ENCODE measurements at regions not wholly inside any gene's neighbourhood (a gene's known extent, or its start where the extent isn't known, plus 50 kb on each side); places are given as distances from the start of the nearest gene placed in this dataset.
"Not testable (repeated sequence)": the region's sequence is repeated elsewhere in the genome, so short reads cannot be mapped to it uniquely, and the experiment has no call there.

DNA sequence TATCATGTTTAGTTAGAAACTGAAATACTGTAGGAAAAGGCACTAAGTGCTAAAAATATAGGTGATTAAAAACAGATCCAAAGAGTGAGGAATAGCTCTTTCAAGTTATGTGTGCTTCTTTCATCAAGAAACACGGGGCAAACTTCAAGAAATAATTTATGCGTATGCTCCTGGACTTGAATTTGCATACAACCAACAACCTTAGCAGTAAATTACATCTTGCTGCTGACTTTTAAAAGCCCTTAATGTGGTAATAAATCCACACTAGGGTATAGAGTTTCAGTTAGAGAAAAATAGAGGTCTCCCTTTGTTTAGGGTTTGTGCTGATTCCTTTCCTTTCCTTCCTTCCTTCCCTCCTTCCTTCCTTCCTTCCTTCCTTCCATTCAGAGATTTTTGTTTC is 94.5 kb upstream of the GC start:
- no peak for DNase-seq (ENCODE audit: low read depth in 2 of 2)
- no peak overlapping the region for H3K4me3 ChIP-seq (replicated peaks in 1 of 2; ENCODE audit: low read depth in 2 of 2, low read length in 2 of 2)
- TF ChIP-seq CTCF (IDR thresholded peaks at IDR 0.05; ENCODE audit: low read depth, low read length), result no peak

DNA sequence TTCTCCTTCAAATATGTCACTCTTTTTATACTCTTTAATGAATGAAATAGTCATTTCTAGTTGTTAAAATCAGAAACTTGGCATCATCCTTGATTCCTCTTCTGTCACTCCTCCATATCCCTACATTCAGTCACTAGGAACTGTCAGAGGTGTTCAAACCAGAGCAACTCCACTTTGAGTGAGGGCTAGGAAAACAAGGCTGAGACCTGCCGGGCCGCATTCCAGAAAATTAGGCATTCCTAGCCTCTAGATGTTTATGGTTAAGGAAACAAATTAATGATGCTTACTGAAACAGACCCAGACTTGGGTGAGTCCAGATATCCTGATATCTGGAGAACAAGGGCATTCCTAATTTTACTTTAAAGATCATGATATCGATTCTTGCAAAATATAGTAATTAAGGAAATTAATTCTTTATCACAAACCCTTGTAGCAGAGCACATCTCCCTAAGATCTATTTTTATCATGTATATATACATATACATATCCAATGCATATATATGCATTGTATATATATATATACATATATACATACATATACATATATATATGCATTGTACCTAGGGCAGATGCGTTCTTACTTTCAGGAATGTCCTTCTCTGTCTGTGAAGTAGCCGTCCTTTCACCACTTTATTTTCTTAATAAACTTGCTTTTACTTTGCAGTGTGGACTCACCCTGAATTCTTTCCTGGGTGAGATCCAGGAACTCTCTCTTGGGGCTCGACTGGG is 98.4 kb upstream of the GC start:
- TF ChIP-seq CTCF (IDR thresholded peaks at IDR 0.05; ENCODE audit: low read depth, low read length), result no peak
- no peak overlapping the region for H3K4me3 ChIP-seq (replicated peaks in 1 of 2; ENCODE audit: low read depth in 2 of 2, low read length in 2 of 2)
- no peak for DNase-seq (ENCODE audit: low read depth in 2 of 2)

GRCh38 chr4:71900366-71900765 is 116.5 kb upstream of the GC start:
- DNase-seq (ENCODE audit: low read depth in 2 of 2); H3K4me3 ChIP-seq (replicated peaks in 1 of 2; ENCODE audit: low read depth in 2 of 2, low read length in 2 of 2): not testable (repeated sequence)

DNA sequence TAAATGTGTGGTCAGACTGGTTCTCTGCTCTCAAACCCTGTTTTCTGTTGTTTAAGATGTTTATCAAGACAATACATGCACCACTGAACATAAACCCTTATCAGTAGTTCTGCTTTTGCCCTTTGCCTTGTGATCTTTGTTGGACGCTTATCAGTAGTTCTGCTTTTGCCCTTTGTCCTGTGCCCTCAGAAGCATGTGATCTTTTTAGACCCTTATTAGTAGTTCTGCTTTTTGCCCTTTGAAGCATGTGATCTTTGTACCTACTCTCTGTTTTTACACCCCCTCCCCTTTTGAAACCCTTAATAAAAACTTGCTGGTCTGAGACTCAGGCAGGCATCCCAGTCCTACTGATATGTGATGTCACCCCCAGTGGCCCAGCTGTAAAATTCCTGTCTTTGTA is 121.7 kb upstream of the GC start:
- DNase-seq (ENCODE audit: low read depth in 2 of 2); H3K4me3 ChIP-seq (replicated peaks in 1 of 2; ENCODE audit: low read depth in 2 of 2, low read length in 2 of 2): not testable (repeated sequence)

DNA sequence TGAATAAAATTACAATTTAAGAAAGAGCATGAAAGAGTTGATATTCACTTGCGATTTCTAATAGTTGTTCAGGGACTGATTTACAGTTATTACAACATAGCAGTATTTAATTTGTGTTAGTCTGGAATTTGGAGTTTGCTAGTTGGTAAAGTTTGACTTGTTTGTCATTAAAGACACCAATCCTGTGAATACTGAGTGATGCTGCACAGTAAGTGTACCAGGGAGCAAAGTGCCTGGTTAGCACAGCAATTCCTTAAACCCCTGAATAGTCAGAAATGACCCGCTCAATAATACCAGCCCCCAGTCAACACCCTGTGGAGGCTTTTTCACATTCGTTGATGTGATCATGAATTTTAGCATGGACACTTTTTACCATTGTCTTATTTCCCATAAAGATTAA is 122.2 kb upstream of the GC start:
- TF ChIP-seq CTCF (IDR thresholded peaks at IDR 0.05; ENCODE audit: low read depth, low read length), result no peak
- H3K4me3 ChIP-seq (replicated peaks in 1 of 2; ENCODE audit: low read depth in 2 of 2, low read length in 2 of 2), result no peak overlapping the region
- DNase-seq (ENCODE audit: low read depth in 2 of 2), result no peak

- no peak for DNase-seq (ENCODE audit: low read depth in 2 of 2)
- no peak overlapping the region for H3K4me3 ChIP-seq (replicated peaks in 1 of 2; ENCODE audit: low read depth in 2 of 2, low read length in 2 of 2)
- TF ChIP-seq CTCF (IDR thresholded peaks at IDR 0.05; ENCODE audit: low read depth, low read length), result no peak
Measured at GRCh38 chr4:71907071-71907470, 123.2 kb upstream of the GC start.

- TF ChIP-seq CTCF (IDR thresholded peaks at IDR 0.05; ENCODE audit: low read depth, low read length), result no peak
- H3K4me3 ChIP-seq (replicated peaks in 1 of 2; ENCODE audit: low read depth in 2 of 2, low read length in 2 of 2), result no peak overlapping the region
- no peak for DNase-seq (ENCODE audit: low read depth in 2 of 2)
Measured at GRCh38 chr4:71907782-71908181, 123.9 kb upstream of the GC start.

GRCh38 chr4:71913275-71913674 is 118.5 kb upstream of the NPFFR2 start:
- no peak overlapping the region for H3K4me3 ChIP-seq (replicated peaks in 1 of 2; ENCODE audit: low read depth in 2 of 2, low read length in 2 of 2)
- no peak for DNase-seq (ENCODE audit: low read depth in 2 of 2)
- no peak for TF ChIP-seq CTCF (IDR thresholded peaks at IDR 0.05; ENCODE audit: low read depth, low read length)
